ENCODE measurements at regions not wholly inside any gene's neighbourhood (a gene's known extent, or its start where the extent isn't known, plus 50 kb on each side); places are given as distances from the start of the nearest gene placed in this dataset.

GRCh38 chr15:35741881-35742280 lies 195.9 kb upstream of the DPH6 start:
- Histone ChIP-seq H2AFZ (ENCODE audit: low read depth, low read length) (no peak overlapping the region), H3K9me3 (ENCODE audit: low read length) (peaks cover 6% of the 10 kb centered on the region), H3K4me3 (ENCODE audit: low read length) (no peak overlapping the region), H3K27me3 (ENCODE audit: insufficient read depth, low read depth, low read length) (no peaks in the 10 kb centered on the region), H3K36me3 (ENCODE audit: insufficient read depth, low read length) (no peaks in the 10 kb centered on the region), H3K4me2 (ENCODE audit: low read length) (no peak overlapping the region), H4K20me1 (ENCODE audit: insufficient read depth) (no peaks in the 10 kb centered on the region), H3K9me2 (ENCODE audit: insufficient read depth, low read length) (no peaks in the 10 kb centered on the region), H3K9ac (ENCODE audit: low read length) (no peak overlapping the region), H3K79me2 (replicated peaks; ENCODE audit: insufficient read depth, low read length) (no peaks in the 10 kb centered on the region), H3F3A (ENCODE audit: insufficient read depth, low read length, poor library complexity, severe bottlenecking) (no peaks in the 10 kb centered on the region), H3K27ac (ENCODE audit: low read length) (no peak overlapping the region)
- TF ChIP-seq CTCF (IDR thresholded peaks at IDR 0.05; ENCODE audit: poor library complexity, severe bottlenecking) (no peak), TAF1 (IDR thresholded peaks at IDR 0.05; ENCODE audit: low read depth) (no peak), REST (IDR thresholded peaks at IDR 0.05; ENCODE audit: borderline replicate concordance) (no peak), SMC3 (conservative IDR thresholded peaks at IDR 0.05; ENCODE audit: poor library complexity) (no peak), RAD21 (conservative IDR thresholded peaks at IDR 0.05) (no peak), EZH2 (IDR thresholded peaks at IDR 0.05; ENCODE audit: borderline replicate concordance, insufficient read depth, low read length, poor library complexity, severe bottlenecking) (no peak), MXI1 (conservative IDR thresholded peaks at IDR 0.05; ENCODE audit: poor library complexity, severe bottlenecking) (no peak), POLR2AphosphoS5 (IDR thresholded peaks at IDR 0.05) (no peak), EP300 (conservative IDR thresholded peaks at IDR 0.05; ENCODE audit: poor library complexity, severe bottlenecking) (no peak)

- H3K9me2 ChIP-seq (ENCODE audit: insufficient read depth, low read length), result no peaks in the 10 kb centered on the region
- no peaks in the 10 kb centered on the region for H3K9me3 ChIP-seq (ENCODE audit: low read length)
- TF ChIP-seq REST (IDR thresholded peaks at IDR 0.05; ENCODE audit: borderline replicate concordance) (no peak), TAF1 (IDR thresholded peaks at IDR 0.05; ENCODE audit: low read depth) (no peak), CTCF (IDR thresholded peaks at IDR 0.05; ENCODE audit: poor library complexity, severe bottlenecking) (no peak), EP300 (conservative IDR thresholded peaks at IDR 0.05; ENCODE audit: poor library complexity, severe bottlenecking) (no peak), EZH2 (IDR thresholded peaks at IDR 0.05; ENCODE audit: borderline replicate concordance, insufficient read depth, low read length, poor library complexity, severe bottlenecking) (no peak), POLR2AphosphoS5 (IDR thresholded peaks at IDR 0.05) (no peak), SMC3 (conservative IDR thresholded peaks at IDR 0.05; ENCODE audit: poor library complexity) (no peak), RAD21 (conservative IDR thresholded peaks at IDR 0.05) (no peak)
- no peak overlapping the region for H3K27ac ChIP-seq (ENCODE audit: low read length)
- no peak overlapping the region for H3K9ac ChIP-seq (ENCODE audit: low read length)
- H2AFZ ChIP-seq (ENCODE audit: low read depth, low read length), result no peak overlapping the region
- H3K79me2 ChIP-seq (replicated peaks; ENCODE audit: insufficient read depth, low read length), result no peaks in the 10 kb centered on the region
- no peak overlapping the region for H3K4me2 ChIP-seq (ENCODE audit: low read length)
- H3K36me3 ChIP-seq (ENCODE audit: insufficient read depth, low read length), result no peaks in the 10 kb centered on the region
- H3K27me3 ChIP-seq (ENCODE audit: insufficient read depth, low read depth, low read length), result no peaks in the 10 kb centered on the region
- H3K4me3 ChIP-seq (ENCODE audit: low read length), result no peak overlapping the region
- H4K20me1 ChIP-seq (ENCODE audit: insufficient read depth), result no peaks in the 10 kb centered on the region
- H3F3A ChIP-seq (ENCODE audit: insufficient read depth, low read length, poor library complexity, severe bottlenecking), result no peaks in the 10 kb centered on the region
Measured at GRCh38 chr15:35743321-35743720, 197.4 kb upstream of the DPH6 start.

Data from neural cell (in vitro differentiated cells).